PC-9 (cell line): ENCODE measurements at regions not wholly inside any gene's neighbourhood (a gene's known extent, or its start where the extent isn't known, plus 50 kb on each side); places are given as distances from the start of the nearest gene placed in this dataset.

Experiments used
- BruUV-seq: library from RNA; stranded (reverse); fragments of 400-500 nt; replicated peaks from 2 replicates; lab custom pipeline; 2021; lab: Mats Ljungman, UMichigan
- CTCF ChIA-PET: fragments of 300-600 bp; sonication (Branson Sonifier 250); formaldehyde crosslinking; loops from one replicate; lab custom pipeline; 2022; ENCODE audit warnings: antibody characterized with exemption; lab: Charles Lee
- POLR2A ChIA-PET: fragments of 300-600 bp; sonication (Branson Sonifier 250); formaldehyde crosslinking; loops from one replicate; lab custom pipeline; 2022; ENCODE audit warnings: antibody characterized with exemption; ENCODE audit not compliant: unreplicated experiment; lab: Charles Lee
- DNase-seq, 2 experiments: peaks; one replicate each; pipeline versions ENCODE4 v3.0.0 to v3.0.0-alpha.2; 2015 to 2022; ENCODE audit warnings: mixed read lengths in 1 of 2
- H2AFZ ChIP-seq: fragments of 200-600 bp; sonication (generic); 2 replicates; pipeline ENCODE4 v1.8.1; 2017; ENCODE audit warnings: antibody characterized with exemption
- H3F3A ChIP-seq: fragments of 200-600 bp; sonication (generic); 2 replicates; pipeline ENCODE4 v1.8.1; 2017; ENCODE audit warnings: antibody characterized with exemption, mild to moderate bottlenecking, low read depth; ENCODE audit not compliant: insufficient read depth
- H3K27ac ChIP-seq: fragments of 200-600 bp; sonication (generic); 2 replicates; pipeline ENCODE4 v1.6.1; 2016; ENCODE audit warnings: mixed run types
- H3K27me3 ChIP-seq: fragments of 200-600 bp; sonication (generic); 2 replicates; pipeline ENCODE4 v1.6.1; 2016; ENCODE audit warnings: low read depth, mixed run types; ENCODE audit not compliant: insufficient read depth
- H3K36me3 ChIP-seq: fragments of 200-600 bp; sonication (generic); 2 replicates; pipeline ENCODE4 v1.6.1; 2016; ENCODE audit warnings: low read depth, mixed run types
- H3K4me1 ChIP-seq: fragments of 200-600 bp; sonication (generic); replicated peaks from 2 replicates; pipeline ENCODE4 v1.6.1; 2016; ENCODE audit warnings: mixed run types; ENCODE audit not compliant: insufficient read depth
- H3K4me2 ChIP-seq: fragments of 200-600 bp; sonication (generic); 2 replicates; pipeline ENCODE4 v1.6.1; 2017; ENCODE audit warnings: mixed run types
- H3K4me3 ChIP-seq: fragments of 200-600 bp; sonication (generic); 2 replicates; pipeline ENCODE4 v1.6.1; 2016; ENCODE audit warnings: mixed run types
- H3K79me2 ChIP-seq: fragments of 200-600 bp; sonication (generic); 2 replicates; pipeline ENCODE4 v1.6.1; 2017; ENCODE audit warnings: low read depth, mixed run types
- H3K9me2 ChIP-seq: fragments of 200-600 bp; sonication (generic); 2 replicates; pipeline ENCODE4 v1.8.1; 2017; ENCODE audit warnings: mild to moderate bottlenecking; ENCODE audit not compliant: insufficient read depth
- H3K9me3 ChIP-seq: fragments of 200-600 bp; sonication (generic); 2 replicates; pipeline ENCODE4 v1.8.1; 2016; ENCODE audit warnings: low read depth; ENCODE audit not compliant: insufficient read depth
- H4K20me1 ChIP-seq: fragments of 200-600 bp; sonication (generic); 2 replicates; pipeline ENCODE4 v1.8.1; 2017; ENCODE audit not compliant: insufficient read depth
- CTCF ChIP-seq: fragments of 200-600 bp; sonication (generic); conservative IDR thresholded peaks from 2 replicates; pipeline ENCODE4 v1.6.1; 2017; ENCODE audit warnings: mixed run types, antibody characterized with exemption, mild to moderate bottlenecking, moderate library complexity
- EZH2 ChIP-seq: fragments of 200-600 bp; sonication (generic); IDR thresholded peaks from 2 replicates; pipeline ENCODE4 v1.8.0; 2017; ENCODE audit warnings: antibody characterized with exemption, low read depth
- intact Hi-C: fragments of 100-400 bp; cut with micrococcal nuclease; formaldehyde crosslinking; loops from one replicate; pipeline ENCODE4 v1.10.0; 2022; ENCODE audit not compliant: unreplicated experiment

- Histone ChIP-seq H3K36me3 (no peaks in the 10 kb centered on the region), H3K27ac (no peak overlapping the region), H3K4me1 (no peaks in the 10 kb centered on the region), H3K4me2 (no peak overlapping the region), H3K9me2 (no peaks in the 10 kb centered on the region), H3K27me3 (no peaks in the 10 kb centered on the region), H2AFZ (no peak overlapping the region), H4K20me1 (no peaks in the 10 kb centered on the region), H3K79me2 (no peaks in the 10 kb centered on the region), H3K4me3 (no peak overlapping the region), H3F3A (no peaks in the 10 kb centered on the region), H3K9me3 (no peaks in the 10 kb centered on the region)
- ChIA-PET POLR2A (no interaction called here), CTCF (no interaction called here)
- no peak for DNase-seq
- no peak for TF ChIP-seq EZH2
- no peak for TF ChIP-seq CTCF
- no TSS peak for BruUV-seq
- intact Hi-C loops: no loop called here
These were observed 182.6 kb upstream of the GLRA1 start for GRCh38 chr5:152107220-152107619.

- no peak overlapping the region for H3K4me3 ChIP-seq
- intact Hi-C loops: no loop called here
- POLR2A ChIA-PET: no interaction called here
These were observed 181.9 kb upstream of the GLRA1 start for GRCh38 chr5:152106571-152106970.

GRCh38 chr5:152105085-152105484 is 180.4 kb upstream of the GLRA1 start:
- H3K36me3 ChIP-seq: no peaks in the 10 kb centered on the region
- H4K20me1 ChIP-seq: no peaks in the 10 kb centered on the region
- no peaks in the 10 kb centered on the region for H3K27me3 ChIP-seq
- no peaks in the 10 kb centered on the region for H3K79me2 ChIP-seq
- H3K9me2 ChIP-seq: no peaks in the 10 kb centered on the region
- no peak for TF ChIP-seq EZH2
- TF ChIP-seq CTCF: no peak
- no peak overlapping the region for H3K27ac ChIP-seq
- no peak for DNase-seq
- ChIA-PET CTCF (no interaction called here), POLR2A (no interaction called here)
- H3K9me3 ChIP-seq: no peaks in the 10 kb centered on the region
- BruUV-seq: no TSS peak
- no peak overlapping the region for H3K4me3 ChIP-seq
- intact Hi-C loops: no loop called here
- H3F3A ChIP-seq: no peaks in the 10 kb centered on the region
- no peak overlapping the region for H3K4me2 ChIP-seq
- H2AFZ ChIP-seq: no peak overlapping the region
- H3K4me1 ChIP-seq: no peaks in the 10 kb centered on the region

More at GRCh38 chr5:152106571-152106970, 181.9 kb upstream of the GLRA1 start:
- Histone ChIP-seq H3K9me3 (no peaks in the 10 kb centered on the region), H2AFZ (no peak overlapping the region), H3K79me2 (no peaks in the 10 kb centered on the region), H3K27me3 (no peaks in the 10 kb centered on the region), H3K4me2 (no peak overlapping the region), H4K20me1 (no peaks in the 10 kb centered on the region), H3K4me1 (no peaks in the 10 kb centered on the region), H3K36me3 (no peaks in the 10 kb centered on the region), H3K9me2 (no peaks in the 10 kb centered on the region), H3K27ac (no peak overlapping the region), H3F3A (no peaks in the 10 kb centered on the region)
- CTCF ChIA-PET: no interaction called here
- TF ChIP-seq EZH2: no peak
- no peak for TF ChIP-seq CTCF
- no TSS peak for BruUV-seq
- DNase-seq: no peak
